ENCODE measurements at regions not wholly inside any gene's neighbourhood (a gene's known extent, or its start where the extent isn't known, plus 50 kb on each side); places are given as distances from the start of the nearest gene placed in this dataset.

DNA sequence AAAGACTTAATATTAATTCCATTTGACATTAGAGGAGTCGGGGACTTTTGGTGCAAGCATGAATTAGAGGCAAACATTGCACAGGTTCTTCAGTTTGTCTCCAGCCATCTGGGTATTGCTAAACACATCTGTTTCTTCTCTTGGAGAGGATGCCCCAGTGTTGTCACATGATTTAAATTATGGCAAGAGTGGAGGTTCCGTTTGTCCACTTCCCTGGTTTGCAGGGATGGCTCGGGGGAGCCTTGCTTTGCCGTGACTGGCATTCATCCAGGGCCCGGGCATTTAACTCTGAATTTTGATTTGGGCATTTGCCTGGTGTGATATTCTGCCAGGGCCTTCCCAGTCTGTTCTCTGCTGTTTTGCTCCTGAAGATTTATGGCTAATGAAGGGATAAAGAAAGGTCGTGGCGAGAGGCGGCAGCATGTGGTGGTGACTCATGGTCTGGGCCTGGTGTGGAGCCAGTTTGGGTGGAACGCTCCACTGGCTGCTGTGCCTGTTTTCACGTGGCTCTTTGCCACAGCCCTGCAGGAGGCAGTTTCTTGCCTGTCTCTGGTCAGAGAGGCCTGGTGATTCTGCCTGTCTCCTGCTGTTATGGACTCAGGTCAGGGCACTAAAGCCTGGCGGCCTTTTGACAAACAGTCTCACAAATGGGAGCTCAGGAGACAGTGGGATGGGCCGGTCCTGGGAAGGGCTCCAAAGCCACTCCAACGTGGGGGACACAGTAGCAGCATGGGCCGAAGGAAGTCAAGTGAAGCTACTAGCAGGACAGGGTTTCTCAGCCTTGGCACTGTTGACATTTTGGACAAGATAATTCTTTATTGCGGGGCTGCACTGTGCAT is 99.4 kb upstream of the PGRMC2 start:
- DNase-seq (ENCODE audit: low read depth), result no peak

DNA sequence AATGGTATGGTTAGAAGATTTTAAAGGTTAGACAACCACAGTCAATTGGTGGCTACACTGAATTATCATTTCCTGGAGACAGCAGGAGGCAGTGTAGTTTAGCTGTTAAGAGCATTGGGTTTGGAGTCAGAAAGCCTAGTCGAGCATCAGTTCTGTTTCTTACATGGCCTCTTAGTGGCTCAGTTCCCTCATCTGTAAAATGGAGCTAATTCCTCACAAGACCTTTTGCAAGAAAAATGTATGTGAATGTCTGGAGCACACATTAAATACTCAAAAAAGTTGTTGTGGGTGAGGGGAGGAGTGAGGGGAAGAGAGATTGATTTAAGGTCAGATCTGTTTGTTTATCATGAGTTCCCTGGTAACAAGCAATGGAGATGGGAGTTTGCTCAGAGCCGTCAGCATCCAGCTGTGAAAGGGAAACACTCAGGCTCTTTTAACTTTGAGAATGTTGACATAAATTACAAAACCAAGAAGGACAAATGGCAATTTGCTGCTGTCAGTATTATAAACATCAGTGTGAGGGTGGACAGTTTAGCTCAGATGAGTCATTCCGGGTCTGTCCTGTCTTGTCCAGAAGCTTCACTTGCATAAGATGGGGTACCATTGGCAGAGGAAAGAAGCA is 98.2 kb upstream of the PGRMC2 start:
- DNase-seq (ENCODE audit: low read depth), result no peak

DNA sequence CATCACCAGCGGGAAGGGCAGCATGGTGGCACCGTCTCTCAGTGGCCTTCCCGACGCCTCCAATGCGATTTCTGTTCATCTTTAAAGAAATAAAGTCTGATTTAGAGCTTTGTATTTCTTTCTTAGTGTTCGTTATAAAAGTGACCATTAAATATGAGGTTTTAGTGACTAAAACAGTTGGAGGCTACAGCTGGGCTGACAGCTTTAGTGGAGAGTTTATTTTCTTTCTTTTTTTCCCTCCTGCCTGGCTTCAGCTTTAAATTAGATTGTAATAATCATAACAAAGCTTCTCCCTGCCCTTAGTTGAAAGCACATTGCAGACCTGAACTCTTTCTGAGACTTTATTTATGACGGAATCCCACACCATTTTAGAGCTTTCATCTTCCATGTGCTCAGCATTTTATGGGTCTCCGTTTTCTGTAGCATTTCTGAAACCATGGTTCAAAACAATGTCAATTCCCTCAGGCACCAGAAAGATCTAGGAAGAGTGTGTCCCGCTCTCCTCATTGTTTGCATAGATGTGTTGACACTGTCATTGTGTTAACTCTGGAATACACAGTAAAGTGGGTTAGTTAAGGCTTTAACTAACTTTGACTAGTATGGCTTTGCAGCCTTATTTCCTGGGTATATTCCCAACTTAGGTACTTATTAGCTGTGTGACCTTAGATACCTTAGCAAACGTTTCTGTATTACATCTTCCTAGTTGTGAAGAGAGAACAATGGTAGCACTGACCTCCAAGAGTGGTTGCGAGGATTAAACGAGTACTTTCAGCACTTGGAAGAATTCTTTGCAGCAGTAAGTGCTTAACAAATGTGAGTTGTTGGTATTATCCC is 97.4 kb upstream of the PGRMC2 start:
- no peak for DNase-seq (ENCODE audit: low read depth)

DNA sequence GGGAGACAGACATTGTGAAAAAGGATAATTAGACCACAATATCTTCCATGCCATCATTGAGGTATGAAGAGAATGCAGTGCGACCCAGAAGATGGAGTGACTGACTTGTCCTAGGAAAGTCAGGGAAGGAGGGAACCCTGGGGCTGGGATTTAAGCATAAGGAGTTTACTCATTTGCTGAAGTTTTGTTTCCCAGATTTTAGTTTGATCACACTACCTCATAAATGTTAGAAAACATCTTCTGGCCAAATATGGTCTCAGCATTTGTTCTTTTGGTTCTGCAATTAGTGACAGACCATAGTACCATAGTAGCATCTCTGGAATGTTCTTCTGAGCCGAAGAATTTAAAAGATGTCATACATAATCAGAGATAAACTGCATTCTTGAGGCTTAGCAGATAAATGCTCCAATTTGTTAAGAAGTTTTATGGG is 96.5 kb upstream of the PGRMC2 start:
- no peak for DNase-seq (ENCODE audit: low read depth)

DNA sequence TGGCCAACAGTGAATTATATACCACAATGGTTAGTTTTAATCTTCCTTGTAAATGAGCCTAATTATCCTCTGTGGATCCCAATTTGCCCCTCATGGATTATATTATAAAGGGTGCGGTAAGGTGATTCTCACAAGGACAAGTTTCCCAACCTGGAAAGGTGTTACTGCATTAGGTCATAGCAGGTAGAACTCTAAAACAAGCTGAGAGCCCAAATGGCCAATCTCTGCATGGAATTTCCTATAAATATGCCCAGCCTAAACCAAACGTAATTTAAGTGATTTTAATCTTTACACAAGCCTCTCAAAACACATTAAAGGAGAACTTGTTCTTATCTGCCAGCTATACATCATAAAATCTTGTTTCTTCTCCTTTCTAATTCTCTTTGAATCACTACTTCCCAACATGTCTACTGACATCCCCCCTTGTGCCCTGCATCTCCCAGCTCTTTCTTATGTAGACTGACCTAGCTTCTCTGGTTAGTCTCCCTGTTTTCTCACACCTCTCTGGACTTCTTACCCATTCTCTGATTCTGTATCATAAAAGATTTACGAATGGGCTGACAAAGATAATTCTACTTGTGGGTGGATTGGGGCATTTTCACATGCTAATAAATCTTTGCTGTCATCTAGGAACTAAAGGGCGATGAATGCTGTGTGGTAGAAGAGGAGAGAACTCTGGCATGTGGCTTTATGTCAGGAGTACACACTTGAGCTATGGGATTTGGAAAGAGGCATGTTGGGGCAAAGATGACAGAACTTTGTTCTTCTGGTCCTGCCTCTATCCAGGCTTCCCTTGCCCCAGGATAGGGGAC is 94.3 kb upstream of the PGRMC2 start:
- no peak for DNase-seq (ENCODE audit: low read depth)

DNA sequence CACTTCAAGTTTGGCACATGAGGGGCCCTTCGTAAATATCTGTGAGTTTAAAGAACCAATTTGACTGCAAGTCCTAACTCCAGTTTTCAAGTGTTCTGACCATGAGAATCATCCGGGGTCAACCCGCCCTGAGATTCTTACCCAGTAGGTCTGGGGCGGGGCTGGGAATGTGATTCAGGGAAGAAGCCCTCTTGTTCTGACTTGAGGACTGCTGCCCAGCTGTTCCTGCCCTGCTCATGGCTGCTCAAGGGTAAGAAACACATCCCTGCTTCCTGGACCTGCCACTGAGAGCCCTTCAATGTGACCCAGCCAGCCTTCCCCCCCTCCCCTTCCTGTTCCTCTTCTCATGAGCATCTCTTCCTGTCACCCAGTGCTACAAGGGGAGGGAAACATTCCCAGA is 92.7 kb upstream of the PGRMC2 start:
- no peak for DNase-seq (ENCODE audit: low read depth)

DNA sequence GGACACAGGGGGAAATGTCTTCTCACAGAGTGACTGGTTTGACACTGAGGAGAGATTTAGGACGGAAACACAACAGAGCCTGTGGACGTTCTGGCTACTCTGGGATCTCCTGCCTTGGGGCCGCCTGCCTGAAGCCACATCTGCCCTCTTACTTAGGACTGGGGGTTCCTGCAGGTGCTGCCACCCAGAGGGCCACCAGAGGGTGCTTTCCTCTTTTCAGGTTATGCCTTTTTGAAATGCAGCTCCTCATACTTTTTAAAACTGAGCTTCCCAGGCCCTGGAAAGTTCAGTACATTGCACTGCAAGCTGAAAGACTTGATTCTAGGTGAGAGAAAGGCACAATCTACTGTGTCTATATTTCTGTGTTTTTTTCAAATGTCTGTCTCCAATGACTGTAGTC is 92.2 kb upstream of the PGRMC2 start:
- DNase-seq (ENCODE audit: low read depth), result no peak

DNA sequence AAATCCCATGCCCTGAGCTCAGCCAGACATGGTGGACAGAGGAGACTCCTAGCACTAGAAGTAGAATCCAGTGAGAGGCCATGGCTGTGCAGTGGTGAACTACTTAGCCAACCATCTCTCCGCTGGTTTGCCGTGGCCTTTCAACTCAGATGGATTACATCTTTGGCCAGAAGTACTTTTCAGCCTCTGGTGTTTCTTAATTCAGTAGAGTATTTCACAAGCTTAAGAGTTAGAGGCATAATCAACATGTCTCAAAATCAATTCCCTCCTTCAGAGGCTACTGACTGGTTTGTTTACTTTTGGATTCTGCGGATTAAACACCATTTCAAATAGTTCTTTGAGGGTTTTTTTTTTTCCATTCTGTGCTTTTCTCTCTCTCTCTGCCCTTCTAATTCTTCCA is 91.1 kb upstream of the PGRMC2 start:
- no peak for DNase-seq (ENCODE audit: low read depth)

DNA sequence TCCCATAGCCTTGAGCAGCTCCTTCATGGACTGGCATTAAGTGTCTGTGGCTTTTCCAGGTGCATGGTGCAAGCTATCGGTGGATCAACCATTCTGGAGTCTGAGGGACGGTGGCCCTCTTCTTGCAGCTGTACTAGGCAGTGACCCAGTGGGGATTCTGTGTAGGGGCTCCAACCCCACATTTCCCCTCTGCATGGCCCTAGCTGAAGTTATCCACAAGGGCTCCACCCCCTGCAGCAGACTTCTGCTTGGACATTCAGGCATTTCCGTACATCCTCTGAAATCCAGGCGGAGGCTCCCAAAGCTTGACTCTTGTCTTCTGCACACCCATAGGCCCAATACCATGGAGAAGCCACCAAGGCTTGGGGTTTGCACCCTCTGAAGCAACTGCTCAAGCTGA is 89.3 kb upstream of the PGRMC2 start:
- no peak for DNase-seq (ENCODE audit: low read depth)

DNA sequence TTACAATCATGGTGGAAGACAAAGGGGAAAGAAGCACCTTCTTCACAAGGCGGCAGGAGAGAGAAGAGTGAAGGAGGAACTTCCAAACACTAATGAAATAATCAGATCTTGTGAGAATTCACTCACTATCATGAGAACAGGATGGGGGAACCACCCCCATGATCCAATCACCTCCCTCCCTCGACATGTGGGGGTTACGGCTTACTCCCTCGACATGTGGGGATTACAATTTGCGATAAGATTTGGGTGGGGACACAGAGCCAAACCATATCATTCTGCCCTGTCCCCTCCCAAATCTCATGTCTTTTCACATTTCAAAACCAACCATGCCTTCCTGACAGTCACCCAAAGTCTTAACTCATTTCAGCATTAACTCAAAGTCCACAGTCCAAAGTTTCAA is 88.7 kb upstream of the PGRMC2 start:
- no peak for DNase-seq (ENCODE audit: low read depth)

DNA sequence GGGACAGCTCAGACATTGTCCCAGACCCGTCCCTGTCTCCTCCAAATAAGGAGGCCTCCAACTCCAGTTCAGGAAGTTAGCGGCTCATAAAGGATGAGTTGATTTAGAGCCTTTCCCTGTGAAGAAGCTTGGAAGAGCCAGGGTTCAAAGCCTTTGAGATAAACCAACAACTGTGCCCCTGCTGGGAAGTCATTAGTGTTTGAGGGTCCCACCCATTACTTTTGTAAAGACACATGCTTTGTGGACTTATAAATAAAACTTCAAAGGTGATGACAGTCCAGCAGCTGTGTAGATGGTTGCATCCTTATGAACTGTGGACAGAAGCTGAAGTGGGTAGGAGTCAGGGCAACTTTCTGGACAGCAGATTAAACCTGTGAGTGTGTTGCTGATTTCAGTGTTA is 86.0 kb upstream of the PGRMC2 start:
- DNase-seq (ENCODE audit: low read depth), result no peak

DNA sequence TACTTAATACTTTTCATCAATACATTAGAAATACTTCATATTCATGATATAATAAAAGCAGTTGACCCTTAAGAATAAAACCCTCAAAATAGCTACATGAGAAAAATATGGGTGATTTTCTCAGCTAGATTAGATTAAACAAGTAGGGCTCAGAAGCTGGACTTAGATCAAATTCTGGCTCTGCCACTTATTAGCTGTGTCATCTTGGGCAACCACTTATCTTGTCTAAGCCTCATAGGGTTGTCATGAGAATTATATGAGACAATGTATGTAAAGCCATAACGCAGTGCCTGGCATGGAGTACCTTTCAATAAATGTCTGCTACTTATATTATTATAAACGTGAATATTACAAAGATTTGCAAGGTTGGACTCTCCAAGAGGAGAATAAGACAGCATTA is 84.3 kb upstream of the PGRMC2 start:
- no peak for DNase-seq (ENCODE audit: low read depth)

DNA sequence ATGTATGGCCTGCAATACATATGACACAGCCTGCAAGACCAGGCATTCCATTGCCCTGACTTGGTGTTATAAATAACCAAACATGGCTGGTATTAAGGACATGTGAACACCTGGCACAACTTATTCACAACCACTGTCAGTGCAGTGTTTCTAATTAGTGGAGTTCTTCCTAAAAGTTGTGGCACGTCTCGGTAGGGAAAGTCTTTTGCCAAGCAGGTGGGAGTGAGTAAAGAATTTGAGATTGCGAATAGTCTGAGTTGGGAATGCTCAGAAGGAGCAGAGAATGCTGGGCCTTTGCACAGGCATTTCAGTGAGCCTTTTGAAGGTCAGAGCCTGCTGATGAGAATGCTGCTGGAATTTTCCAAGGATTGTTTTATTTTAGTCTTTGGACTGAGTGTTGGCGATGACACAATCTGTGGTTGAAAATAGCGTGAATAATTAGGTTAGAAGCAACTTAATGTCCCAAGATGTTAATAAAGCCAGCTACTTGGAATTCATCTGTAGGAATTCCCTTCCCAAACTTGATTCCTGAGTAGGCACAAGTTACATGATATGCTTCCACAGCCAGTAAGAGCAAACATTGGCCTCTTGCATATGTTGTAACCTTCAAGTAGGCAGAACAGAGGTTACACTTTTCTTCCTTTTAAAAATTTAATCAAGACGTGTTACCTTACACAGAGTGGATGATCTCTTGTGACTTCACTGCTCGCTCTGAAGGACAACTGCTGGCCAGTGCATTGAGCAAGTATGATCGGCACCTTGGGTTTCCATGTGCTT is 83.6 kb upstream of the PGRMC2 start:
- no peak for DNase-seq (ENCODE audit: low read depth)

DNA sequence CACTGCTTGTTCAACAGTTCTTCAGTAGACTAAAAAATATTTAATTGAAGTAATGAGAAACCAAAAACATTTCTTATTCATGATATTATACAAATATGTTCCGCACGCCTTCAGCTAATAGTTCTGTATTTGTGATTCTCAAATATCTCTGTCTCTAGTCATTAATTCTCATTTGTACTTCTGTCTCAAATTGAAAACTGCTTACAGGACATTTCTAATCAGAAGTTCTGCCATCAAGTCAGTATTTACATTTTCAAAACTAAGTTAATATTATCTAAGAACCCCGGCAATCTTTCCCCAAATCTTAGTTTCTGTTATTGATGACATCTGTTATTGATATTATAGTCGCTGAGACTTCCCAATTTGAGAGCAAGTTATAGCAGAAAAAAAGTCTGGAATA is 78.6 kb upstream of the PGRMC2 start:
- DNase-seq (ENCODE audit: low read depth), result no peak

DNA sequence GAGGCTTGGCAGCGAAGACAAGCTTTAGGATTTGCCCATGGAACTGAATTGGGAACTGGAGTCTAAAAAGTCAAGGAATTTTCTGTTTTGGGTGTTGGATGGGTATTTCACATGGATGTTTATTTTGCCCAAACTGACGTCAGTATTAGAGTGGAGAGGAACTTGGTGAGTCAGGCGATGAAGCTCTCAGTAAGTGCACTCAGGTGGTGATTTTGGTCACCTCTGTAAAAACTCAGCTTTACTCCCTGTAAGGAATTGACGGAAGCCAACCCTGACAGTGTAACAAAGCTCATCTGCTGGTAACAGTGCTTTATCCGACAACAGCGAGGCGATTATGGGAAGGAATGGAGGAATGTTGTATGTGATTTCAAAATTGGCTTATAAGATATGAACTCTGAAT is 77.0 kb upstream of the PGRMC2 start:
- no peak for DNase-seq (ENCODE audit: low read depth)

DNA sequence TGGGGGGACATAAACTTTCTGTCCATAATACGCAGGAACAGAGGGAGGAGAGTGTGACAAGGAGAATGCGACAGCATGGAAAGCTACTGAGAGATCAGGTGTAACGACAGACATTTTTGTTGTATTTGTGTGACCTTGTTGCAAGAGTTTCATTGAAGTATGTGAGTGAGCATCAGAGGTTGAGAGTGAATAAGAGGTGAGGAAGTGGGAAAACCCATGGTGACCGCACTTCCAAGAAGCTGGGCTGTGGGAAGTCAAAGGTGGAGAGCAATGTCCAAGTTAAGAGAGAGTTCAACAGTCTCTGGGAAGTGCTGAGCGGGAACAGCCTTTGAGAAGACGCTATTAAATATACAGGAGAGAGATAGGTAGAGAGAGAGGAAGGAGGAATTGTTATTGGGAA is 76.4 kb upstream of the PGRMC2 start:
- no peak for DNase-seq (ENCODE audit: low read depth)

DNA sequence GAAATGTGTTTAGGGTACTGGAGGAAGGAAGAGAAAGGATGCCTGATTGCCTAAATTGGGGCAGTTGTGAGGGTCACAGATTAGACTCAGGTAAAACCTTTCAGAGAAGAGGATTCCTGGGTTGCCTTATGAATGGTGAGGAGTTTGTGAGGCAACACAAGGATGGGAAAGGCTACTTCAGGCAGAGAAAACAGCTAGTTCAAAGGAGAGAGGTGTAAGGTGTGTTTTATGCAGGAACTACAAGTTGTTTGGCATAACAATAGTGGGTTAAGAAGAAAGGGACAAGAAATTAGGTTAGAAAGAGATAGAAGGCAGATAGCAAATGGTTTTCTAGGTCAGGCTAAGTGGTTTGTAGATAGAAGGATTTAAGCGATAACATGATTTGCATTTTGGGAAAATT is 75.1 kb upstream of the PGRMC2 start:
- DNase-seq (ENCODE audit: low read depth), result no peak

DNA sequence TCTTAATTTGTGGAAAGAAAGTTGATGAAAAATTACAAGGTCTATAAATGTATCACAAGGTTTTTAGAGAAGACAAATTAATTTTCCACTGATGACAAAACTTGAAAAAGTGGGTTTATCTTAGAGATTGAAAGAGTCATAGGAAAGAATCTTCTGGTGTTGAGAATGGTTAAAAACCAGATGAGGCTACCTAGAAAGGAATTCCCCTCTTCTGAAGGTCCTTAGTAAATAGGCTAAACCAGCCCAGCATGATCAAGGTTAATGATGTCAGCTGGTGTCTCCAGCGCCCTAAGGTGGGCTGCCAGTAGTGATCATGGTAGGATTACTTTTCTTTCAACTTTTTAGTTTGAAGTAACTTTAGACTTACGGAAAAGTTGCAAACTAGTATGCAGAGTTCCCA is 71.8 kb upstream of the PGRMC2 start:
- DNase-seq (ENCODE audit: low read depth), result no peak

DNA sequence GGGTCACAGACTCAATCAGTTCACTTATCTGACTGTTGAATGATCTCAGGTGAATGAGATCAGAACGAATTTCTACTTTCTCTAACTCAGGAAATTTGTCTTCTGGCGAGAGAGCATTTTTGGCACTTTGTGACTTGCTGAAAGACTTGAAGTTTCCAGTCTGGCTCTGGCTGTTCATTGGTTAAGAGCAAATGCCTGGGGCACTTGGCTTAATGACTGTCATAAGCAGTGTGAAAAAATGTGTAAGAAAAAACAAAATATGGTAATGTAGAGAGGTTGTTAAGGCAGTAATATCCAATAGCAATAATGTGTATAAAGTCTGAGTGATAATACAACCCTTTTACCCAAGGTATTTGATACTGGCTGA is 71.3 kb upstream of the PGRMC2 start:
- DNase-seq (ENCODE audit: low read depth), result no peak

DNA sequence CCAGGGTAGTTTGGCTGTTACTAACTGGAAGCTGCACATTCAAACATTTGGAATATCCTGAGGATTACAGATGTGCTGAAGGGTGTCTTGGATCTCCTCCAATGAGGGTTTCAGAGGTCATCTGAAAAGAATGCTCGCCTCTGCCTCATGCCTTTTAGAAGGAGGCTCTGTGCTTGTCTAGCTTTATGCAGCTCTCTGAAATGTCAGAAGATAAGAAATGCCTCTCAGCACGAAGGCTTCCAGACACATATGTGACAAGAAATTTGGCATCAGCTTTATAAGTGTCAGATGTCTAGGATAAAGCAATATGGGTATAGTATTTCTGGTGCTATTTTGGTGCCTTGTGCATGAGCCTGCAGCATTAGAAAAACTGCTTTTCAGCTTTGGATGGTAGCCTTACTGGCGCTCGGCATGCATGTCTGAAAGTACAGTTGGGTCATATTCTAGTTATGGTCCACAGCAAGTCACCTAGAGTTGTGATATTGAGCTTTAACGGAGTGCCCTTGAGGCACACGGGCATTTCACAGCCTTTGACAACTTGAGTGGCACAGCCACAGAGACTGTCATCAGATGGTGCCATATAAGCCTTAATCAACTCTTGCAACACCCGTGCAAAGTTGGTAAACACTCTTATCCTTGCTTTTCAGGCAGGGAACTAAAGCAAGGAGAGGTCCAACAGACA is 70.8 kb upstream of the PGRMC2 start:
- no peak for DNase-seq (ENCODE audit: low read depth)

DNA sequence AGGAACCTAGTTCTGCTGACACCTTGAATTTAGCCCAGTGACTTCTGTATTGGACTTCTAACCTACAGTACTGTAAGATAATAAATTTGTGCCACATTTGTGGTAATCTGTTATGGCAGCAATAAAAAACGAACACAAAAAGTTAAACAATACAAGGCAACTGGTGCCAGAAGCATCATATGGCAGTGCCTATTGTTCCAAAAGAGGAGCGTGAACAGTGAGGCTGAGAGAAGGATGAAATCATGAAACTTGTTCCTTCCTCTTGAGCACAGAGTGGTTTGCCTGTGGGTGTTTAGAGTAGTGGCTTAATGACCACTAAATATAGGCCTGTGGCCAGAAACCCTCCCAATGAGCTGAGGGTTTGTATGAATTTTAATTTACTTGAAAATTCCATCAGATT is 69.7 kb upstream of the PGRMC2 start:
- no peak for DNase-seq (ENCODE audit: low read depth)
